VCaP (cell line): ENCODE measurements at regions not wholly inside any gene's neighbourhood (a gene's known extent, or its start where the extent isn't known, plus 50 kb on each side); places are given as distances from the start of the nearest gene placed in this dataset.

Source experiments
- H3K27ac ChIP-seq: fragments of 450-650 bp; 2 replicates; pipeline ENCODE4 v1.5.1; 2017
- CTCF ChIP-seq: fragments of 450-650 bp; conservative IDR thresholded peaks from 2 replicates; pipeline ENCODE4 v1.5.1; 2017; ENCODE audit warnings: mild to moderate bottlenecking, moderate library complexity

GRCh38 chr6:119612176-119612891 is 262.8 kb upstream of the MAN1A1 start:
- TF ChIP-seq CTCF: no peak
- H3K27ac ChIP-seq: no peak overlapping the region

GRCh38 chr6:119610754-119611153 is 261.2 kb upstream of the MAN1A1 start:
- TF ChIP-seq CTCF: no peak

GRCh38 chr6:119610265-119610664 is 260.7 kb upstream of the MAN1A1 start:
- no peak overlapping the region for H3K27ac ChIP-seq
- TF ChIP-seq CTCF: no peak

More at GRCh38 chr6:119610754-119611153, 261.2 kb upstream of the MAN1A1 start:
- H3K27ac ChIP-seq: no peak overlapping the region

- H3K27ac ChIP-seq: no peak overlapping the region
- TF ChIP-seq CTCF: no peak
These were observed 260.3 kb upstream of the MAN1A1 start for GRCh38 chr6:119609865-119610264.

GRCh38 chr6:119608994-119609393 is 259.4 kb upstream of the MAN1A1 start:
- no peak overlapping the region for H3K27ac ChIP-seq
- no peak for TF ChIP-seq CTCF

- TF ChIP-seq CTCF: no peak
- H3K27ac ChIP-seq: no peak overlapping the region
These were observed 254.6 kb upstream of the MAN1A1 start for GRCh38 chr6:119604124-119604523.

GRCh38 chr6:119603501-119603900 is 253.9 kb upstream of the MAN1A1 start:
- no peak overlapping the region for H3K27ac ChIP-seq
- no peak for TF ChIP-seq CTCF
